Neural cell (in vitro differentiated cells): ENCODE measurements at regions not wholly inside any gene's neighbourhood (a gene's known extent, or its start where the extent isn't known, plus 50 kb on each side); places are given as distances from the start of the nearest gene placed in this dataset.
"Not testable (repeated sequence)": the region's sequence is repeated elsewhere in the genome, so short reads cannot be mapped to it uniquely, and the experiment has no call there.

Experiments used
- CTCF ChIP-seq: fragments of 450-650 bp; IDR thresholded peaks from 2 replicates; pipeline ENCODE4 v1.5.1; 2014; ENCODE audit warnings: antibody characterized with exemption, mild to moderate bottlenecking, moderate library complexity; ENCODE audit not compliant: poor library complexity, severe bottlenecking
- EP300 ChIP-seq: fragments of 450-650 bp; conservative IDR thresholded peaks from 2 replicates; pipeline ENCODE4 v1.6.1; 2014; ENCODE audit warnings: antibody characterized with exemption, mild to moderate bottlenecking, moderate library complexity; ENCODE audit not compliant: poor library complexity, severe bottlenecking
- EZH2 ChIP-seq: fragments of 200-600, 300-800 bp; shearing (Covaris generic), sonication (generic); IDR thresholded peaks from 2 replicates; pipeline ENCODE4 v1.6.1; 2014; ENCODE audit warnings: antibody characterized with exemption, low read length, borderline replicate concordance, mild to moderate bottlenecking; ENCODE audit not compliant: insufficient read depth, poor library complexity, severe bottlenecking
- MXI1 ChIP-seq: fragments of 450-650 bp; conservative IDR thresholded peaks from 2 replicates; pipeline ENCODE4 v1.6.1; 2014; ENCODE audit warnings: antibody characterized with exemption, mild to moderate bottlenecking; ENCODE audit not compliant: poor library complexity, severe bottlenecking
- POLR2AphosphoS5 ChIP-seq: IDR thresholded peaks from 2 replicates; pipeline ENCODE4 v1.6.1; 2012
- SMC3 ChIP-seq: fragments of 450-650 bp; conservative IDR thresholded peaks from 2 replicates; pipeline ENCODE4 v1.6.1; 2014; ENCODE audit warnings: antibody characterized with exemption, mild to moderate bottlenecking, moderate library complexity; ENCODE audit not compliant: poor library complexity
- TAF1 ChIP-seq: IDR thresholded peaks from 2 replicates; pipeline ENCODE4 v1.6.1; 2012; ENCODE audit warnings: low read depth
- TF ChIP-seq, protein P1 (sequence below): IDR thresholded peaks from 2 replicates; pipeline ENCODE4 v1.6.1; 2012; ENCODE audit warnings: borderline replicate concordance

DNA sequence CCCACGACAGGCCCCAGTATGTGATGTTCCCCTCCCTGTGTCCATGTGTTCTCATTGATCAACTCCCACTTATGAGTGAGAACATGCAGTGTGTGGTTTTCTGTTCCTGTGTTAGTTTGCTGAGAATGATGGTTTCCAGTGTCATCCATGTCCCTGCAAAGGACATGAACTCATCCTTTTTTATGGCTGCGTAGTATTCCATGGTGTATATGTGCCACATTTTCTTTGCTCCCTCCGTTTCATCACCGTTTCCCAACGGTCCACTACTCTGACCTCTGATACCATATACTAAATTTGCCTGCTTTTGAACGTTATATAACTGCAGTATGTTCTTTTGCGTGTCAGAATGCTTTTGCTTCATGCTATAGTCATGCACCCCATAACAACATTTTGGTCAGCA, 94.0 kb upstream of the SCAF8 start:
- not testable (repeated sequence) for TF ChIP-seq POLR2AphosphoS5, MXI1, CTCF, EZH2, TAF1, SMC3, EP300
- TF ChIP-seq, protein P1, sequence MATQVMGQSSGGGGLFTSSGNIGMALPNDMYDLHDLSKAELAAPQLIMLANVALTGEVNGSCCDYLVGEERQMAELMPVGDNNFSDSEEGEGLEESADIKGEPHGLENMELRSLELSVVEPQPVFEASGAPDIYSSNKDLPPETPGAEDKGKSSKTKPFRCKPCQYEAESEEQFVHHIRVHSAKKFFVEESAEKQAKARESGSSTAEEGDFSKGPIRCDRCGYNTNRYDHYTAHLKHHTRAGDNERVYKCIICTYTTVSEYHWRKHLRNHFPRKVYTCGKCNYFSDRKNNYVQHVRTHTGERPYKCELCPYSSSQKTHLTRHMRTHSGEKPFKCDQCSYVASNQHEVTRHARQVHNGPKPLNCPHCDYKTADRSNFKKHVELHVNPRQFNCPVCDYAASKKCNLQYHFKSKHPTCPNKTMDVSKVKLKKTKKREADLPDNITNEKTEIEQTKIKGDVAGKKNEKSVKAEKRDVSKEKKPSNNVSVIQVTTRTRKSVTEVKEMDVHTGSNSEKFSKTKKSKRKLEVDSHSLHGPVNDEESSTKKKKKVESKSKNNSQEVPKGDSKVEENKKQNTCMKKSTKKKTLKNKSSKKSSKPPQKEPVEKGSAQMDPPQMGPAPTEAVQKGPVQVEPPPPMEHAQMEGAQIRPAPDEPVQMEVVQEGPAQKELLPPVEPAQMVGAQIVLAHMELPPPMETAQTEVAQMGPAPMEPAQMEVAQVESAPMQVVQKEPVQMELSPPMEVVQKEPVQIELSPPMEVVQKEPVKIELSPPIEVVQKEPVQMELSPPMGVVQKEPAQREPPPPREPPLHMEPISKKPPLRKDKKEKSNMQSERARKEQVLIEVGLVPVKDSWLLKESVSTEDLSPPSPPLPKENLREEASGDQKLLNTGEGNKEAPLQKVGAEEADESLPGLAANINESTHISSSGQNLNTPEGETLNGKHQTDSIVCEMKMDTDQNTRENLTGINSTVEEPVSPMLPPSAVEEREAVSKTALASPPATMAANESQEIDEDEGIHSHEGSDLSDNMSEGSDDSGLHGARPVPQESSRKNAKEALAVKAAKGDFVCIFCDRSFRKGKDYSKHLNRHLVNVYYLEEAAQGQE = not testable (repeated sequence)
